ENCODE measurements at regions not wholly inside any gene's neighbourhood (a gene's known extent, or its start where the extent isn't known, plus 50 kb on each side); places are given as distances from the start of the nearest gene placed in this dataset.

- H3K27ac ChIP-seq (ENCODE audit: low read depth) = no peak overlapping the region
- H3K9me2 ChIP-seq (ENCODE audit: insufficient read depth) = no peaks in the 10 kb centered on the region
- ATAC-seq (no peak), DNase-seq (ENCODE audit: low spot score) (peak; percentile 4)
- H3K27me3 Mint-ChIP-seq (ENCODE audit: insufficient read depth, low read depth, poor library complexity) = no peaks in the 10 kb centered on the region
- no peak overlapping the region for H3K27ac Mint-ChIP-seq
- H3K79me2 ChIP-seq (replicated peaks; ENCODE audit: insufficient read depth) = no peaks in the 10 kb centered on the region
- H3F3A ChIP-seq (replicated peaks; ENCODE audit: low read depth) = no peaks in the 10 kb centered on the region
- TF ChIP-seq CTCF (conservative IDR thresholded peaks at IDR 0.05; ENCODE audit: low read depth in 2 of 2) = peak in 1 of 2 experiments; percentile 46; a peak in 2 of 4 replicates
- no peak for TF ChIP-seq POLR2AphosphoS5 (IDR thresholded peaks at IDR 0.05; ENCODE audit: low read depth)
- TF ChIP-seq CREB1 (CRISPR knock-in tag; IDR thresholded peaks at IDR 0.05; ENCODE audit: low read depth) = no peak
- H3K4me3 ChIP-seq = no peak overlapping the region
- H3K27me3 ChIP-seq (ENCODE audit: insufficient read depth) = no peaks in the 10 kb centered on the region
- H3K36me3 ChIP-seq (ENCODE audit: insufficient read depth) = no peaks in the 10 kb centered on the region
- no peak overlapping the region for H2AFZ ChIP-seq
- no peaks in the 10 kb centered on the region for H3K9me3 Mint-ChIP-seq
- H4K20me1 ChIP-seq (replicated peaks; ENCODE audit: insufficient read depth) = no peaks in the 10 kb centered on the region
- H3K4me2 ChIP-seq = no peak overlapping the region
- H3K36me3 Mint-ChIP-seq (ENCODE audit: low read depth) = no peaks in the 10 kb centered on the region
- H3K4me1 ChIP-seq (ENCODE audit: insufficient read depth) = no peaks in the 10 kb centered on the region
- H3K4me1 Mint-ChIP-seq = no peaks in the 10 kb centered on the region
- H3K4me3 Mint-ChIP-seq = no peak overlapping the region
Measured at GRCh38 chr2:13046557-13047165, 329.9 kb downstream of the TRIB2 start.

- H3K4me2 ChIP-seq = no peak overlapping the region
- H3K36me3 ChIP-seq (ENCODE audit: insufficient read depth) = no peaks in the 10 kb centered on the region
- Mint-ChIP-seq H3K27ac (no peak overlapping the region), H3K4me3 (no peak overlapping the region), H3K36me3 (ENCODE audit: low read depth) (no peaks in the 10 kb centered on the region), H3K27me3 (ENCODE audit: insufficient read depth, low read depth, poor library complexity) (no peaks in the 10 kb centered on the region), H3K9me3 (no peaks in the 10 kb centered on the region), H3K4me1 (no peaks in the 10 kb centered on the region)
- no peak overlapping the region for H3K4me3 ChIP-seq
- H3K27me3 ChIP-seq (ENCODE audit: insufficient read depth) = no peaks in the 10 kb centered on the region
- no peaks in the 10 kb centered on the region for H3K9me2 ChIP-seq (ENCODE audit: insufficient read depth)
- H2AFZ ChIP-seq = no peak overlapping the region
- TF ChIP-seq CREB1 (CRISPR knock-in tag; IDR thresholded peaks at IDR 0.05; ENCODE audit: low read depth) (no peak), EZH2phosphoT487 (IDR thresholded peaks at IDR 0.05; ENCODE audit: unreplicated experiment) (no peak), NANOG (IDR thresholded peaks at IDR 0.05; ENCODE audit: borderline replicate concordance) (no peak), REST (IDR thresholded peaks at IDR 0.05; ENCODE audit: unreplicated experiment) (no peak), ZNF331 (CRISPR knock-in tag; IDR thresholded peaks at IDR 0.05; ENCODE audit: low read depth) (no peak), ETS1 (IDR thresholded peaks at IDR 0.05) (no peak)
- H3K79me2 ChIP-seq (replicated peaks; ENCODE audit: insufficient read depth) = no peaks in the 10 kb centered on the region
- H3F3A ChIP-seq (replicated peaks; ENCODE audit: low read depth) = no peaks in the 10 kb centered on the region
- no peak overlapping the region for H3K27ac ChIP-seq (ENCODE audit: low read depth)
- H4K20me1 ChIP-seq (replicated peaks; ENCODE audit: insufficient read depth) = no peaks in the 10 kb centered on the region
- ATAC-seq (no peak), DNase-seq (ENCODE audit: low spot score) (no peak)
- no peaks in the 10 kb centered on the region for H3K4me1 ChIP-seq (ENCODE audit: insufficient read depth)
Measured at GRCh38 chr2:13050764-13051163, 334.0 kb downstream of the TRIB2 start.
